ENCODE measurements at regions not wholly inside any gene's neighbourhood (a gene's known extent, or its start where the extent isn't known, plus 50 kb on each side); places are given as distances from the start of the nearest gene placed in this dataset.

- TF ChIP-seq, protein P1, sequence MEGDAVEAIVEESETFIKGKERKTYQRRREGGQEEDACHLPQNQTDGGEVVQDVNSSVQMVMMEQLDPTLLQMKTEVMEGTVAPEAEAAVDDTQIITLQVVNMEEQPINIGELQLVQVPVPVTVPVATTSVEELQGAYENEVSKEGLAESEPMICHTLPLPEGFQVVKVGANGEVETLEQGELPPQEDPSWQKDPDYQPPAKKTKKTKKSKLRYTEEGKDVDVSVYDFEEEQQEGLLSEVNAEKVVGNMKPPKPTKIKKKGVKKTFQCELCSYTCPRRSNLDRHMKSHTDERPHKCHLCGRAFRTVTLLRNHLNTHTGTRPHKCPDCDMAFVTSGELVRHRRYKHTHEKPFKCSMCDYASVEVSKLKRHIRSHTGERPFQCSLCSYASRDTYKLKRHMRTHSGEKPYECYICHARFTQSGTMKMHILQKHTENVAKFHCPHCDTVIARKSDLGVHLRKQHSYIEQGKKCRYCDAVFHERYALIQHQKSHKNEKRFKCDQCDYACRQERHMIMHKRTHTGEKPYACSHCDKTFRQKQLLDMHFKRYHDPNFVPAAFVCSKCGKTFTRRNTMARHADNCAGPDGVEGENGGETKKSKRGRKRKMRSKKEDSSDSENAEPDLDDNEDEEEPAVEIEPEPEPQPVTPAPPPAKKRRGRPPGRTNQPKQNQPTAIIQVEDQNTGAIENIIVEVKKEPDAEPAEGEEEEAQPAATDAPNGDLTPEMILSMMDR (IDR thresholded peaks at IDR 0.05) = no peak
- no peak for TF ChIP-seq EZH2phosphoT487 (IDR thresholded peaks at IDR 0.05)
- TF ChIP-seq EZH2 (IDR thresholded peaks at IDR 0.05) = no peak
These were observed 129.1 kb upstream of the RAP2B start for GRCh38 chr3:153032891-153033290.
